CD14-positive monocyte (primary cell): ENCODE measurements at regions not wholly inside any gene's neighbourhood (a gene's known extent, or its start where the extent isn't known, plus 50 kb on each side); places are given as distances from the start of the nearest gene placed in this dataset.

Experiments
- DNase-seq, 3 donors: peaks; one replicate each; pipeline ENCODE4 v3.0.0-alpha.2; 2011 to 2022
- H2AFZ ChIP-seq: 2 replicates; pipeline ENCODE4 v1.6.0; 2012; ENCODE audit warnings: mild to moderate bottlenecking, low read depth, low read length, inconsistent platforms; ENCODE audit not compliant: insufficient read depth, poor library complexity, severe bottlenecking
- H3K27ac ChIP-seq, 2 donors: 1 replicate in 1 of 2; 2 replicates in 1 of 2; pipeline ENCODE4 v1.5.1; 2012 to 2013; ENCODE audit warnings: low read length in 2 of 2, control low read depth in 1 of 2, inconsistent platforms in 1 of 2, low read depth in 1 of 2, mild to moderate bottlenecking in 1 of 2
- H3K27me3 ChIP-seq, 2 donors: one replicate each; pipeline versions ENCODE4 v1.6.0 to v1.6.1; 2011 to 2013; ENCODE audit warnings: low read length in 2 of 2; ENCODE audit not compliant: control insufficient read depth in 2 of 2, insufficient read depth in 2 of 2
- H3K36me3 ChIP-seq, 2 donors: replicated peaks in 1 of 2; 1 replicate in 1 of 2; 2 replicates in 1 of 2; pipeline versions ENCODE4 v1.5.1 to v1.6.1; 2012 to 2013; ENCODE audit warnings: low read length in 2 of 2, control low read depth in 1 of 2, inconsistent platforms in 1 of 2, mild to moderate bottlenecking in 1 of 2; ENCODE audit not compliant: insufficient read depth in 2 of 2, control insufficient read depth in 1 of 2
- H3K4me1 ChIP-seq, 2 donors: 1 replicate in 1 of 2; 2 replicates in 1 of 2; pipeline versions ENCODE4 v1.5.1 to v1.6.1; 2012 to 2013; ENCODE audit warnings: low read length in 2 of 2, control low read depth in 1 of 2, inconsistent platforms in 1 of 2, mild to moderate bottlenecking in 1 of 2, moderate library complexity in 1 of 2; ENCODE audit not compliant: insufficient read depth in 2 of 2, control insufficient read depth in 1 of 2
- H3K4me2 ChIP-seq: replicated peaks from 2 replicates; pipeline ENCODE3; 2012; ENCODE audit warnings: low read length, moderate library complexity, mild to moderate bottlenecking; ENCODE audit not compliant: poor library complexity, severe bottlenecking; ENCODE audit errors: extremely low read depth
- H3K4me3 ChIP-seq, 3 experiments: fragments of 200-600 bp in 1 of 3; sonication (generic) in 1 of 3; replicated peaks in 1 of 3; 1 replicate in 2 of 3; 2 replicates in 1 of 3; pipeline ENCODE4 v1.5.1; 2011 to 2013; ENCODE audit warnings: low read length in 3 of 3, mild to moderate bottlenecking in 3 of 3, control low read depth in 2 of 3, low read depth in 2 of 3, inconsistent platforms in 1 of 3, moderate library complexity in 1 of 3
- H3K79me2 ChIP-seq: 2 replicates; pipeline ENCODE4 v1.6.0; 2012; ENCODE audit warnings: mild to moderate bottlenecking, control low read depth, inconsistent platforms, low read length, moderate library complexity; ENCODE audit not compliant: insufficient read depth
- H3K9ac ChIP-seq: 2 replicates; pipeline ENCODE4 v1.6.0; 2017; ENCODE audit warnings: low read length, mild to moderate bottlenecking; ENCODE audit not compliant: insufficient read depth, poor library complexity, severe bottlenecking
- H3K9me3 ChIP-seq, 2 donors: replicated peaks in 1 of 2; 1 replicate in 1 of 2; 2 replicates in 1 of 2; pipeline versions ENCODE4 v1.5.1 to v1.6.1; 2012 to 2013; ENCODE audit warnings: low read length in 2 of 2, control low read depth in 1 of 2; ENCODE audit not compliant: control insufficient read depth in 1 of 2, insufficient read depth in 1 of 2
- H4K20me1 ChIP-seq: 2 replicates; pipeline ENCODE4 v1.6.0; 2012; ENCODE audit warnings: mild to moderate bottlenecking, low read length, control low read depth, moderate library complexity; ENCODE audit not compliant: insufficient read depth
- H3K27ac Mint-ChIP-seq, 7 donors: one replicate each; pipeline ENCODE4 v1.8.0; 2020; ENCODE audit warnings: mild to moderate bottlenecking in 7 of 7, mixed read lengths in 7 of 7, moderate library complexity in 6 of 7, inconsistent platforms in 2 of 7
- H3K27me3 Mint-ChIP-seq, 3 donors: one replicate each; pipeline ENCODE4 v1.8.0; 2021 to 2022; ENCODE audit warnings: low read depth in 3 of 3, mild to moderate bottlenecking in 3 of 3, mixed read lengths in 3 of 3, moderate library complexity in 3 of 3, inconsistent platforms in 1 of 3
- H3K36me3 Mint-ChIP-seq, 2 donors: one replicate each; pipeline ENCODE4 v1.8.0; 2020; ENCODE audit warnings: mixed read lengths in 2 of 2, inconsistent platforms in 1 of 2, mild to moderate bottlenecking in 1 of 2
- H3K4me1 Mint-ChIP-seq: one replicate; pipeline ENCODE4 v1.8.0; 2020; ENCODE audit warnings: mild to moderate bottlenecking, mixed read lengths
- H3K4me3 Mint-ChIP-seq, 2 donors: one replicate each; pipeline ENCODE4 v1.8.0; 2020; ENCODE audit warnings: mild to moderate bottlenecking in 2 of 2, mixed read lengths in 2 of 2, moderate library complexity in 1 of 2
- H3K9me3 Mint-ChIP-seq, 7 donors: one replicate each; pipeline ENCODE4 v1.8.0; 2020 to 2022; ENCODE audit warnings: mixed read lengths in 7 of 7, mild to moderate bottlenecking in 6 of 7, moderate library complexity in 6 of 7, inconsistent platforms in 2 of 7
- WGBS: methylation state at CpG from one replicate; pipeline ENCODE4 v1.1.5; 2013; ENCODE audit warnings: missing lambda C conversion rate; ENCODE audit not compliant: insufficient coverage; 5-methylcytosine and 5-hydroxymethylcytosine counted together
- intact Hi-C, 2 donors: fragments of 100-400 bp; cut with micrococcal nuclease; formaldehyde crosslinking; loops; one replicate each; pipeline versions ENCODE4 v1.15.0 to v1.15.1; 2023
- TF ChIP-seq, protein P1 (sequence below): fragments of 200-600 bp; IDR thresholded peaks from one replicate; pipeline ENCODE4 v1.8.0; 2022; ENCODE audit warnings: antibody characterized with exemption, mild to moderate bottlenecking

DNA sequence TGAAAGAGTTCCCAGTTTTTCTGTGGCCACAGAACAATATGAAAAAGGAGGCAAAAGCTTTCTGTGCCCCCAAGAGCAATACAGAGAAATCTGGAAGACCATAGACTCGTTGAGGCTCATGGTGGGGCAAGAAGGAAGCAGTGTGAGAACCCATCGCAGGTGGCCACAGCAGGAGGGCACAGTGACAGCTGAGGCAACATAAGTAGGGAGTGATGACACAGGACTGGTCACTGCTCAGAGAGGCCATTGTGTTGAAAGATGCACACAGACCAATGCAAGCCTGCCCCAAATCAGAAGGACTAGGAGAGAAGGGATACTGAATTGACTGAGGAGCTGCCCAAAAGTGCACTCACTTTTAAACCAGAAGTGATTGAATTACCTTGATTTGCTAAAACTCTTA lies 483.6 kb downstream of the EPHA4 start:
- H3K4me3 ChIP-seq, result no peak overlapping the region
- whole genome bisulfite sequencing, result 67% methylated on average over 2 of the region's 2 CpGs
- Mint-ChIP-seq H3K4me3 (no peak overlapping the region), H3K9me3 (peaks cover 0 to 6% (median 0%) of the 10 kb centered on the region in 7 donors), H3K36me3 (no peaks in the 10 kb centered on the region), H3K27me3 (peaks cover 0 to 2% (median 0%) of the 10 kb centered on the region in 3 donors), H3K27ac (peak overlapping the region in 1 of 7 donors; percentile 58), H3K4me1 (no peaks in the 10 kb centered on the region)
- H3K9me3 ChIP-seq, result no peaks in the 10 kb centered on the region
- intact Hi-C loops, result no loop called here
- no peak overlapping the region for H3K9ac ChIP-seq
- H2AFZ ChIP-seq, result no peak overlapping the region
- no peak overlapping the region for H3K27ac ChIP-seq
- H3K36me3 ChIP-seq, result no peaks in the 10 kb centered on the region
- no peak for DNase-seq
- TF ChIP-seq, protein P1, sequence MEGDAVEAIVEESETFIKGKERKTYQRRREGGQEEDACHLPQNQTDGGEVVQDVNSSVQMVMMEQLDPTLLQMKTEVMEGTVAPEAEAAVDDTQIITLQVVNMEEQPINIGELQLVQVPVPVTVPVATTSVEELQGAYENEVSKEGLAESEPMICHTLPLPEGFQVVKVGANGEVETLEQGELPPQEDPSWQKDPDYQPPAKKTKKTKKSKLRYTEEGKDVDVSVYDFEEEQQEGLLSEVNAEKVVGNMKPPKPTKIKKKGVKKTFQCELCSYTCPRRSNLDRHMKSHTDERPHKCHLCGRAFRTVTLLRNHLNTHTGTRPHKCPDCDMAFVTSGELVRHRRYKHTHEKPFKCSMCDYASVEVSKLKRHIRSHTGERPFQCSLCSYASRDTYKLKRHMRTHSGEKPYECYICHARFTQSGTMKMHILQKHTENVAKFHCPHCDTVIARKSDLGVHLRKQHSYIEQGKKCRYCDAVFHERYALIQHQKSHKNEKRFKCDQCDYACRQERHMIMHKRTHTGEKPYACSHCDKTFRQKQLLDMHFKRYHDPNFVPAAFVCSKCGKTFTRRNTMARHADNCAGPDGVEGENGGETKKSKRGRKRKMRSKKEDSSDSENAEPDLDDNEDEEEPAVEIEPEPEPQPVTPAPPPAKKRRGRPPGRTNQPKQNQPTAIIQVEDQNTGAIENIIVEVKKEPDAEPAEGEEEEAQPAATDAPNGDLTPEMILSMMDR, result no peak
- H3K4me2 ChIP-seq, result no peak overlapping the region
- no peaks in the 10 kb centered on the region for H3K27me3 ChIP-seq
- no peaks in the 10 kb centered on the region for H3K4me1 ChIP-seq
- H3K79me2 ChIP-seq, result no peaks in the 10 kb centered on the region
- H4K20me1 ChIP-seq, result no peaks in the 10 kb centered on the region

DNA sequence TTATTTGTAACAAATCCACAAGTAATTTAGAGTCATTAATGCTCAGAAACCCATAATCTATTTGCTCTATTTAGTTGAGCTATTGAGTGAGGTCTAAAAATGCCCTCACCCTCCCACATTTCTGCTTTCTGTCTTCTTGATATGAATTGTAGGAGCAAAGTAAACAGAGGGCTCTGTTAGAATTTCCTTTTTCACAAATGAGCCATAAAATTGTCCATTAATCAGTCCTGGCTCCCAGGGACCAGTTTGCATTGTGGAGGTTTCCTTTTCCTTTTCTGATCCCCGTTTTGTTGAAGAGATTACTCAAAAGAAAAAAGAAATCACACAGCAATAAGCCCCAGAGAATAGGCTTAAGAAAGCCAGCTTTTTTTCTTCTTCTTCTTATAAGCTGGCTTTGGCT lies 476.7 kb downstream of the EPHA4 start:
- Histone ChIP-seq H3K4me1 (no peaks in the 10 kb centered on the region), H3K27me3 (no peaks in the 10 kb centered on the region), H3K27ac (no peak overlapping the region), H3K9ac (no peak overlapping the region), H2AFZ (no peak overlapping the region), H3K4me2 (no peak overlapping the region), H4K20me1 (no peaks in the 10 kb centered on the region), H3K4me3 (no peak overlapping the region), H3K79me2 (no peaks in the 10 kb centered on the region), H3K9me3 (no peaks in the 10 kb centered on the region), H3K36me3 (no peaks in the 10 kb centered on the region)
- Mint-ChIP-seq H3K27ac (no peak overlapping the region), H3K36me3 (no peaks in the 10 kb centered on the region), H3K9me3 (peaks cover 0 to 5% (median 0%) of the 10 kb centered on the region in 7 donors), H3K4me3 (no peak overlapping the region), H3K27me3 (peaks cover 0 to 2% (median 0%) of the 10 kb centered on the region in 3 donors), H3K4me1 (no peaks in the 10 kb centered on the region)
- no peak for DNase-seq
- TF ChIP-seq, protein P1, result no peak
- intact Hi-C loops, result no loop called here
- WGBS, result no CpG with 5 or more reads among the region's 1 CpG
